K562 (cell line): ENCODE measurements at regions not wholly inside any gene's neighbourhood (a gene's known extent, or its start where the extent isn't known, plus 50 kb on each side); places are given as distances from the start of the nearest gene placed in this dataset.

Experiments
- CHD4 ChIP-seq: fragments of 200-600 bp; sonication (generic); IDR thresholded peaks from 3 replicates; pipeline ENCODE4 v1.6.1; 2012; ENCODE audit warnings: low read depth, mild to moderate bottlenecking, mixed read lengths, low read length, inconsistent platforms; ENCODE audit not compliant: insufficient read depth, insufficient replicate concordance, poor library complexity, severe bottlenecking
- CTCF ChIP-seq, 3 experiments: IDR thresholded peaks in 2 of 3; conservative IDR thresholded peaks in 1 of 3; 2 replicates each; pipeline ENCODE4 v1.5.1; 2011 to 2012; ENCODE audit warnings: low read length in 3 of 3, mild to moderate bottlenecking in 3 of 3, control low read depth in 2 of 3, improper control_type of control experiment in 1 of 3, inconsistent platforms in 1 of 3, low read depth in 1 of 3, mixed read lengths in 1 of 3, moderate library complexity in 1 of 3; ENCODE audit not compliant: insufficient read depth in 2 of 3
- GABPA ChIP-seq: fragments of 200-800 bp; sonication (Bioruptor generic); conservative IDR thresholded peaks from 2 replicates; pipeline ENCODE4 v1.6.1; 2016; ENCODE audit warnings: low read depth, missing genetic modification characterization, missing compliant biosample characterization
- MAX ChIP-seq: sonication (generic); formaldehyde crosslinking; IDR thresholded peaks from 2 replicates; pipeline ENCODE4 v1.9.0; 2022; ENCODE audit warnings: mild to moderate bottlenecking, missing genetic modification reagents
- THRAP3 ChIP-seq: fragments of 450-650 bp; IDR thresholded peaks from 2 replicates; pipeline ENCODE4 v1.6.1; 2016; ENCODE audit warnings: mild to moderate bottlenecking, inconsistent platforms, borderline replicate concordance
- ZFP36 ChIP-seq: fragments of 150-350 bp; IDR thresholded peaks from 2 replicates; pipeline ENCODE4 v1.6.1; 2018; ENCODE audit warnings: low read length, low read depth; ENCODE audit not compliant: partially characterized antibody

- TF ChIP-seq THRAP3 (no peak), CTCF (IDR thresholded peaks at IDR 0.05 in 2 of 3, conservative IDR thresholded peaks at IDR 0.05 in 1 of 3; ENCODE audit: insufficient read depth in 2 of 3, low read depth in 1 of 3, low read length in 3 of 3) (no peak), GABPA (tag) (no peak), MAX (CRISPR knock-in tag) (no peak), ZFP36 (no peak), CHD4 (no peak)
These were observed 95.4 kb downstream of the MRPL36 start for GRCh38 chr5:1704266-1704665.
